SK-N-SH (cell line): ENCODE measurements at regions not wholly inside any gene's neighbourhood (a gene's known extent, or its start where the extent isn't known, plus 50 kb on each side); places are given as distances from the start of the nearest gene placed in this dataset.

Source experiments
- CTCF ChIA-PET: fragments of 300-600, 350-600 bp; formaldehyde crosslinking; extraction: SDS; loops from one replicate; lab custom pipeline; 2021; lab: Yijun Ruan, JAX
- POLR2A ChIA-PET: fragments of 350-600 bp; sonication (Branson Sonifier 250); formaldehyde crosslinking; extraction: SDS; loops from one replicate; lab custom pipeline; 2020; ENCODE audit warnings: antibody characterized with exemption, inconsistent platforms; lab: Yijun Ruan, JAX
- DNase-seq: peaks from one replicate; pipeline ENCODE4 v3.0.0; 2012
- H2AFZ ChIP-seq: fragments of 200-600 bp; sonication (generic); 2 replicates; pipeline ENCODE4 v1.8.1; 2016; ENCODE audit warnings: antibody characterized with exemption, mild to moderate bottlenecking, low read depth
- H3F3A ChIP-seq: fragments of 200-600 bp; sonication (generic); replicated peaks from 2 replicates; pipeline ENCODE3; 2016; ENCODE audit warnings: antibody characterized with exemption, mild to moderate bottlenecking; ENCODE audit not compliant: insufficient read depth
- H3K27ac ChIP-seq, 2 experiments: fragments of 200-500 bp in 1 of 2; fragments of 200-600 bp in 1 of 2; sonication (Bioruptor generic) in 1 of 2; sonication (generic), shearing (Covaris generic) in 1 of 2; 2 replicates each; pipeline versions ENCODE4 v1.5.1 to v1.6.1; 2014 to 2016; ENCODE audit warnings: low read depth in 2 of 2, inconsistent platforms in 1 of 2, low read length in 1 of 2, mild to moderate bottlenecking in 1 of 2, mixed read lengths in 1 of 2
- H3K27me3 ChIP-seq: fragments of 200-600 bp; sonication (generic), shearing (Covaris generic); 2 replicates; pipeline ENCODE4 v1.6.1; 2016; ENCODE audit warnings: mixed run types; ENCODE audit not compliant: insufficient read depth
- H3K36me3 ChIP-seq, 2 experiments: fragments of 200-500 bp in 1 of 2; fragments of 200-600 bp in 1 of 2; sonication (Bioruptor generic) in 1 of 2; sonication (generic) in 1 of 2; replicated peaks in 1 of 2; 2 replicates each; pipeline versions ENCODE3 to v1.5.1; 2014 to 2016; ENCODE audit warnings: low read length in 1 of 2, mild to moderate bottlenecking in 1 of 2; ENCODE audit not compliant: insufficient read depth in 2 of 2, control insufficient read depth in 1 of 2
- H3K4me1 ChIP-seq, 2 experiments: fragments of 200-500 bp in 1 of 2; fragments of 200-600 bp in 1 of 2; sonication (Bioruptor generic) in 1 of 2; sonication (generic), shearing (Covaris generic) in 1 of 2; 2 replicates each; pipeline versions ENCODE4 v1.5.1 to v1.6.1; 2014 to 2016; ENCODE audit warnings: low read depth in 1 of 2, low read length in 1 of 2, mixed run types in 1 of 2; ENCODE audit not compliant: insufficient read depth in 2 of 2, control insufficient read depth in 1 of 2
- H3K4me2 ChIP-seq: fragments of 200-600 bp; sonication (generic), shearing (Covaris generic); 2 replicates; pipeline ENCODE4 v1.6.1; 2017; ENCODE audit warnings: mixed run types
- H3K4me3 ChIP-seq, 2 experiments: fragments of 200-500 bp in 1 of 2; fragments of 200-600 bp in 1 of 2; sonication (Bioruptor generic) in 1 of 2; sonication (generic), shearing (Covaris generic) in 1 of 2; 2 replicates each; pipeline versions ENCODE4 v1.5.1 to v1.8.1; 2014 to 2016; ENCODE audit warnings: low read depth in 2 of 2, inconsistent platforms in 1 of 2, low read length in 1 of 2, mild to moderate bottlenecking in 1 of 2, mixed read lengths in 1 of 2, moderate library complexity in 1 of 2
- H3K79me2 ChIP-seq: fragments of 200-600 bp; sonication (generic); 2 replicates; pipeline ENCODE4 v1.8.1; 2017; ENCODE audit warnings: mild to moderate bottlenecking; ENCODE audit not compliant: insufficient read depth
- H3K9ac ChIP-seq: fragments of 200-600 bp; sonication (generic); 2 replicates; pipeline ENCODE4 v1.6.1; 2017; ENCODE audit warnings: mixed run types
- H3K9me2 ChIP-seq: fragments of 200-600 bp; sonication (generic); 2 replicates; pipeline ENCODE4 v1.6.1; 2017; ENCODE audit warnings: mixed run types
- H3K9me3 ChIP-seq: fragments of 200-600 bp; sonication (generic); 2 replicates; pipeline ENCODE4 v1.6.1; 2017; ENCODE audit warnings: mixed run types, mild to moderate bottlenecking, moderate library complexity
- H4K20me1 ChIP-seq: fragments of 200-600 bp; sonication (generic); 2 replicates; pipeline ENCODE4 v1.6.1; 2017; ENCODE audit warnings: mild to moderate bottlenecking, mixed run types; ENCODE audit not compliant: insufficient read depth
- CTCF ChIP-seq: fragments of 200-600 bp; sonication (generic); IDR thresholded peaks from 2 replicates; pipeline ENCODE4 v1.6.1; 2017; ENCODE audit warnings: antibody characterized with exemption, mild to moderate bottlenecking, moderate library complexity
- ELF1 ChIP-seq: IDR thresholded peaks from 2 replicates; pipeline ENCODE4 v1.4.0; 2012
- EZH2phosphoT487 ChIP-seq: fragments of 200-600 bp; sonication (generic); IDR thresholded peaks from 2 replicates; pipeline ENCODE4 v1.6.1; 2017; ENCODE audit warnings: low read depth, mixed run types, mild to moderate bottlenecking, antibody characterized with exemption, moderate library complexity, borderline replicate concordance
- FOSL2 ChIP-seq: IDR thresholded peaks from 2 replicates; pipeline ENCODE4 v1.4.0; 2012; ENCODE audit warnings: low read depth, mild to moderate bottlenecking, moderate library complexity, borderline replicate concordance
- FOXJ3 ChIP-seq: sonication (generic); formaldehyde crosslinking; IDR thresholded peaks from 2 replicates; pipeline ENCODE4 v1.5.1; 2020; ENCODE audit warnings: mild to moderate bottlenecking, missing genetic modification reagents
- FOXM1 ChIP-seq: IDR thresholded peaks from 2 replicates; pipeline ENCODE4 v1.4.0; 2012; ENCODE audit warnings: low read depth, mild to moderate bottlenecking
- JUND ChIP-seq: IDR thresholded peaks from 2 replicates; pipeline ENCODE4 v1.4.0; 2012
- MEF2A ChIP-seq: IDR thresholded peaks from 2 replicates; pipeline ENCODE4 v1.4.0; 2012; ENCODE audit warnings: low read depth, borderline replicate concordance
- MXI1 ChIP-seq: IDR thresholded peaks from 2 replicates; pipeline ENCODE4 v1.6.1; 2012; ENCODE audit warnings: mild to moderate bottlenecking, low read depth, low read length, improper control_type of control experiment
- POLR2AphosphoS5 ChIP-seq: IDR thresholded peaks from 2 replicates; pipeline ENCODE4 v1.6.1; 2012; ENCODE audit warnings: low read depth, low read length
- REST ChIP-seq: IDR thresholded peaks from 2 replicates; pipeline ENCODE4 v1.6.1; 2012; ENCODE audit warnings: mild to moderate bottlenecking, low read depth, low read length, moderate library complexity
- RFX5 ChIP-seq: IDR thresholded peaks from 2 replicates; pipeline ENCODE4 v1.6.1; 2012; ENCODE audit warnings: mild to moderate bottlenecking, improper control_type of control experiment, low read length
- SIN3A ChIP-seq: IDR thresholded peaks from 2 replicates; pipeline ENCODE4 v1.6.1; 2012; ENCODE audit warnings: low read depth, mild to moderate bottlenecking, low read length, moderate library complexity, borderline replicate concordance
- SMC3 ChIP-seq: IDR thresholded peaks from 2 replicates; pipeline ENCODE4 v1.6.1; 2012; ENCODE audit warnings: low read depth, low read length, improper control_type of control experiment
- TAF1 ChIP-seq: IDR thresholded peaks from 2 replicates; pipeline ENCODE4 v1.6.1; 2012; ENCODE audit warnings: low read depth, mild to moderate bottlenecking, low read length, moderate library complexity, borderline replicate concordance
- TCF12 ChIP-seq: IDR thresholded peaks from 2 replicates; pipeline ENCODE4 v1.4.0; 2012
- TEAD4 ChIP-seq: IDR thresholded peaks from 2 replicates; pipeline ENCODE4 v1.4.0; 2012; ENCODE audit warnings: mild to moderate bottlenecking, borderline replicate concordance; ENCODE audit not compliant: insufficient read depth
- USF2 ChIP-seq: fragments of 150-350 bp; IDR thresholded peaks from 2 replicates; pipeline ENCODE4 v1.6.1; 2017; ENCODE audit warnings: antibody characterized with exemption, low read length, low read depth, borderline replicate concordance
- YY1 ChIP-seq: IDR thresholded peaks from 2 replicates; pipeline ENCODE4 v1.4.0; 2012; ENCODE audit warnings: low read depth, mild to moderate bottlenecking
- ZBTB33 ChIP-seq: IDR thresholded peaks from 2 replicates; pipeline ENCODE4 v1.4.0; 2012; ENCODE audit warnings: low read depth, borderline replicate concordance
- WGBS: methylation state at CpG from one replicate; pipeline ENCODE4 v1.1.6; 2017; ENCODE audit warnings: low lambda C conversion rate; 5-methylcytosine and 5-hydroxymethylcytosine counted together

GRCh38 chr4:103324811-103325210, 126.7 kb upstream of the CENPE start:
- no CpG with 5 or more reads among the region's 1 CpG for WGBS

GRCh38 chr4:103318327-103318726, 120.2 kb upstream of the CENPE start:
- no peak for DNase-seq
- Histone ChIP-seq H3K27me3 (no peaks in the 10 kb centered on the region), H3K27ac (no peak overlapping the region), H2AFZ (no peak overlapping the region), H3K4me3 (no peak overlapping the region), H3K9me3 (peaks cover 4% of the 10 kb centered on the region; the same call in 1 of the 2 replicates), H3K4me1 (no peaks in the 10 kb centered on the region), H3K9ac (no peak overlapping the region), H3K4me2 (no peak overlapping the region), H3F3A (no peaks in the 10 kb centered on the region), H3K79me2 (no peaks in the 10 kb centered on the region), H3K36me3 (no peaks in the 10 kb centered on the region), H3K9me2 (no peaks in the 10 kb centered on the region), H4K20me1 (no peaks in the 10 kb centered on the region)
- ChIA-PET POLR2A (no interaction called here), CTCF (no interaction called here)
- 35% methylated on average over 3 of the region's 3 CpGs for WGBS
- TF ChIP-seq ELF1 (no peak), TEAD4 (no peak), FOXM1 (no peak), EZH2phosphoT487 (no peak), CTCF (no peak), SMC3 (no peak), MXI1 (no peak), ZBTB33 (no peak), USF2 (no peak), POLR2AphosphoS5 (no peak)

More at GRCh38 chr4:103324811-103325210, 126.7 kb upstream of the CENPE start:
- no peak overlapping the region for H3K4me3 ChIP-seq
- no peaks in the 10 kb centered on the region for H3K79me2 ChIP-seq
- no peaks in the 10 kb centered on the region for H3K4me1 ChIP-seq
- no peak overlapping the region for H2AFZ ChIP-seq
- POLR2A ChIA-PET = no interaction called here
- no peaks in the 10 kb centered on the region for H3F3A ChIP-seq
- H3K4me2 ChIP-seq = no peak overlapping the region
- no peaks in the 10 kb centered on the region for H4K20me1 ChIP-seq
- no peak overlapping the region for H3K27ac ChIP-seq
- TF ChIP-seq FOSL2 (no peak), REST (no peak), RFX5 (no peak), YY1 (no peak), JUND (no peak), FOXM1 (no peak), SMC3 (no peak), MEF2A (no peak), TAF1 (no peak), FOXJ3 (CRISPR knock-in tag) (no peak), SIN3A (no peak), TCF12 (no peak), EZH2phosphoT487 (no peak)
- no peaks in the 10 kb centered on the region for H3K36me3 ChIP-seq
- H3K9me3 ChIP-seq = no peaks in the 10 kb centered on the region
- H3K27me3 ChIP-seq = no peaks in the 10 kb centered on the region
- H3K9ac ChIP-seq = no peak overlapping the region
- DNase-seq = no peak
- CTCF ChIA-PET = no interaction called here
- H3K9me2 ChIP-seq = no peaks in the 10 kb centered on the region
